Forelimb muscle (tissue), 1 donor: ENCODE measurements at regions not wholly inside any gene's neighbourhood (a gene's known extent, or its start where the extent isn't known, plus 50 kb on each side); places are given as distances from the start of the nearest gene placed in this dataset.
A peak's percentile ranks its signal among the peaks of the same experiment; 100 is the strongest.

ENCODE experiments used
- DNase-seq: peaks from one replicate; pipeline ENCODE4 v3.0.0-alpha.2; 2013; ENCODE audit warnings: low read depth

DNA sequence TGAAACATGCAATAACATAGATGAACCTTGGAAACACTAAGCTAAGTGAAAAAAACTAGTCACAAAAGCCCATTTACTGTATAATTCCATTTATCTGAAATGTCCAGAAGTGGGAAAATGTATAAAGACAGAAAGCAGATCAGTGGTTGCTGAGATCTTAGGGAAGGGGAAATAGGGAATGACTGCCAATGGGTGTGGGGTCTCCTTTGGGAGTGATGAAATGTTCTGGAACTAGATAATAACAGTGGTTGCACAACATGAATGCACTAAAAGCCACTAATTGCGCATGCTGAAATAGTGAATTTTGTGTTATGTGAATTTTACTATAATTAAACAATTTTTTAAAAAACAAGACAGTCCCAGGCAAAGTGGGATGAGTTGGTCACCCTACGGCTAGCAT, 472.8 kb downstream of the CCDC171 start:
- DNase-seq, result no peak

DNA sequence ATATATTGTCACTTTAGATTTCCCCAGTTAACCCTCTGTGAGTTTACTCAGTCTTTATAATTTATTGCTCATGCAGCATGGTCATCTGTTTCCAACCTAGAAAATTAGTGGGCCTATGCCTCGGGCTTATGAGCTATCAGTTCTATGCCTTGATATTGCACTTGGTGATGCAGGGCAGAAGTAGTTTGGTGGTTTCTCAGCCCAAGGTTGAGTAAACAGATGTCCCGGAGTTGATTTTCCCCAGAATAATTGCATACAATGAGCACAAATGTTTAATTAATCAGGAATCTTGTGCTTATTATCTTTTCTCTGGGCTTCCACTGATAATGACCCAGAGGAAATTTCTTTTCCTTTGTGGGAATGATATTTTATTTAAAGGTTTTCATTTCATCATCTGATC, 474.0 kb downstream of the CCDC171 start:
- DNase-seq, result no peak

DNA sequence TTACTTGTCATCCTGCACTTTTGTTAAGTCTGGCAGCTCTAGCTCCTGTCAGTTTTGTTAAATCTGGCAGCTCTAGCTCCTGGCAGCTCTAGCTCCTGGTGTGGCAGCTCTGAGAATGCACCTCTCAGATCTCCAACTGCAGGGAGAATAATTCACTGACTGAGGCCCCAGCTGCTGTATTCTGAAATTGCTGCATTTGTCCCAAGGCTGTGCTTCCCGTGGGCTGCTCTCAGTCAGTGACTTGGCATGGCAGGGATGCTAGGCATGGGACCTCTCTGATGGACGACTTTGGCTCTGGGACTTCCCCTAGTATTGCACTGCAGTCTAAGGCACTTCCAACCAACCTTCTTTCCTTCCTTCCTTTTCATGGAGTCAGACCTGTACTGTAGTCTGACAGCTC, 475.7 kb downstream of the CCDC171 start:
- DNase-seq, result no peak

DNA sequence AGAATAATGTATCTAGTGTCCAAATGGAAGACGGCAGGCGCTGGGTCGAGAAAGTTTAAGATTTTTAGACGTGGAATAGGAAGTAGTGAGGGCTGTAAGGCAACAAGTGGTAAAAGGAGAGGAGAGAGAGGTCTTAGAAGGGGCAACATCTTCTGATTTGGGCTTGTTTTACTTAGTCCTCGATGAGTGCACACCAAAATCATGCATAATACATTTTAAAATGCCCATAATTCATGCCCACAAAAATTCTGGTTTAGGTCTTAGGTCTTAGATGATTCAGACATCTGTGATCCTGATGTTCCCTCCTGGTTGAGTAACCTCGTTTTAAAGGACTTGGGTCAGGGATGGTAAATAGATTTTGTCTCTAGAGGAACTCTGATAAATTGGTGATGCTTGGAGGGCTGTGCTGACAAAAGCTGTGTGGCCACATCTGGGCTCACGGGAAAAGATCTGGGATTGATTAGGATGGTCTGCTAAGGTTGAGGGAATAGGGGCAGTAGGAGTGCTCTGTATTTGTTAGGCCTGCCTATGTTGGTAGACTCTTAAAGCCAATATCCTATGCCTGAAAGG, 476.3 kb downstream of the CCDC171 start:
- no peak for DNase-seq

- DNase-seq, result no peak
Observed at GRCh38 chr9:16029796-16030363, 477.0 kb downstream of the CCDC171 start.

DNA sequence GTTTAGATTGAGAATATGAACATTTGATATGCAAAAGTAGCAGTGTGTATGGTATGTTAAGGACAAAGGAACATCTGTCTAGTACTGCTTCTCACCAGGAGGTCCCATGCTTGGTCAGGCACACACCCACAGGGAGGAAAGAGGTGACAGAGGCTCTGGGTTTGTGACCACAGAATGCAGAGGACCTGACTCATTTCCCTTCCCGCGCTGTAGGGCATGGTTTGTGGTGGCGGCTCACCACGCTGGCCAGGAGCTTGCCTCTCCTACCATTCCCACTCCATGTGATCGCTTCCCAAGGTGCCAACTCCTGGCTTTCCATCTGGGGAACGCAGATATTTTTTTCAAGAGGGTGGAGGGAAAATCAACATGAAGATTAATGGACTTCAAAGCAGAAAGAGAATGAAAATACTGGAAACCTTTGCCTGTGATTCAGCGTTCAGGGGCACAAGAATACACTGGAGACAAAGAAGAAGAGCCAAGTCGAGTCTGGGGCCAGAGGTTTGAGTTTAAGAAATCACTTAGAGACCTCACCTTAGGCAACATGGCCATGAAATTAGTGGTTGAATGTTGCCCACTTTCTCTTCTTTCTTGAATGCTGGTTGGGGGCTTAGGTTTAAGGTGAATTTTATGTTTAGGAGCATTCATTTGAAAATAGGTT, 477.8 kb downstream of the CCDC171 start:
- DNase-seq, result no peak

GRCh38 chr9:16031486-16031885, 478.6 kb downstream of the CCDC171 start:
- no peak for DNase-seq

DNA sequence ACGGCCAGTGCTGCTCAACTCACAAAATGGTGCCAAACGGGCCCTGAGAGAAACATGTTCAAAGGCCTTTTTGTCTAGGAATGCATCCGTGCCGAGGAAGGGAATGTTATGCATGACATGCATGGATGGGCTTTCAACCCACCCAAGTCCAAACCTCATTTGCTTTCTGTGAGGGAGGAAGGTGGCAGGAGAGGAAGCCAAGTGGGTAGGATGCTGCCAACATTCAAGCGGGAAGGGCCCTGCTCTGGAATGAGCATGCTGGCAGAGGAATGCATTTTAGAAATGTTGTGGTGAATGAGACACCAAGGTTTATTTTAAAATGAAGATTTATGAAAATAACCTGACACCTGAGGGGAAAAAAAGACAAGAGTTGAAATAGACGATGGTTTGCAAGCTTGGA, 479.1 kb downstream of the CCDC171 start:
- no peak for DNase-seq

DNA sequence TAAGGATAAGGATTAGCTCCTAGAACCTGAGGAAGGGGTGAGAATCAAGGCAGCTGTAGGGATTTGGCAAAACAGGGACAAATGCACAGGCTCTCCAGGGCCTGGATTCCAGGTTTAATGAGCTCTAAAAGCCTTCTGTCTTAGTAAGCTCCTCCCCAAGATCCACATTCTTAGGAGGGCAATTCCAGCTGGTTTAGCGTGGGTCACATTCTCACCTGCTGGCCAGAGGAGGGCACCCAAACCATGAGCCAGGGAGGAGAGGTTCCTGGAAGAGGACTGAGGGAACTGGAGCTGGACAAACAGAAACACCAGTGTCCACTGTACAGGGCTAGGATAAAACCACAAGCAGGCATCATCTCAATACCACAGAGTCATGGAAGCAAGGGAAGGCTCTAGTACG, 480.0 kb downstream of the CCDC171 start:
- DNase-seq, result no peak

DNA sequence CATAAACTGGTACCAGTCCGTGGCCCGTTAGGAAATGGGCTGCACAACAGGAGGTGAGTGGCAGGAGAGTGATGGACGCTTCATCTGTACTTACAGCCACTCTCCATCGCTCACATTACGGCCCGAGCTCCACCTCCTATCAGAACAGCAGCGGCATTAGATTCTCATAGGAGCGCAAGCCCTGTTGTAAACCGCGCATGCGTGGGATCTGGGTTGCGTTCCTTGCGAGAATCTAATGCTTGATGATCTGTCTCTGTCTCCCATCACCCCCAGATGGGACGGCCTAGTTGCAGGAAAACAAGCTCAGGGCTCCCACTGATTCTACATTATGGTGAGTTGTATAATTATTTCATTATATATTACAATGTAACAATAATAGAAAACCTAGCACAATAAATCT, 480.4 kb downstream of the CCDC171 start:
- no peak for DNase-seq

DNA sequence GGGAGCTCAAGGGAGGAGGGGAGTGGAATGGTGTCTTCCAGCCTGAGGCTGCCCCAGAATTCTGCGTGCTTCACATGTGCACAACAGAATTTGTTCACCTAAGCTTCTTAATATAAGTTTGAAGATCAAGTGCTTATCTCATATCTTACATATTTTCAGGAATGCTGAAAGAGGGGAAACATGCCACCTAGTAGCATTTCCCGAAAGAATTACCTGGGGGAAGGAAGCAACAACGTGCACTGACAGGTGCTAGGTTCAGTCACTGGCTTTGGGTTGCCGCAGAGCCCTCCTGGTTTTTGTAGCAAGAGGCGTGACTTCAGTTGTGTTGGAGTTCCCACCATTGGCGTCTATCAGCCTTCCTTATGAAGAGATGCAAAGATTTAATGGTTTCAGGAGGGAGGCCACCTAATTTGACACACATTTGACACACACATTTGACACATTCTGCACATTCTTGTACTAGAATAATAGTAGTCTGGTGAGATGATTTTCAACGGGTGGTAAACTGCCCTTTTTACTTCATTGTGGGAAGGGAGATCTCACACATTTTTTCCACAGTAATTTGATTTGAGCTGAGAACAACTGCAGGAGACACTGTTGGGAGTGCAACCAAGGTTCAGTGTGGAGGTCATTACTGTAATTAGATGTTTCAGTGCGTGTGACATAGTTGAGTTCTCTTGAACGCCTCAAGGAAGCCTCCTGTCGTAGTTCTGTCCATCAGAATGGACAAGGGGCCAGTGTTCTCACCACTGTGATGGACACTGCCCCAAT, 481.3 kb downstream of the CCDC171 start:
- no peak for DNase-seq

GRCh38 chr9:16039218-16039987, 486.6 kb downstream of the CCDC171 start:
- DNase-seq, result peak; percentile 41

- no peak for DNase-seq
Observed at GRCh38 chr9:16039988-16040761, 487.3 kb downstream of the CCDC171 start.

GRCh38 chr9:16043756-16044578, 491.1 kb downstream of the CCDC171 start:
- no peak for DNase-seq

DNA sequence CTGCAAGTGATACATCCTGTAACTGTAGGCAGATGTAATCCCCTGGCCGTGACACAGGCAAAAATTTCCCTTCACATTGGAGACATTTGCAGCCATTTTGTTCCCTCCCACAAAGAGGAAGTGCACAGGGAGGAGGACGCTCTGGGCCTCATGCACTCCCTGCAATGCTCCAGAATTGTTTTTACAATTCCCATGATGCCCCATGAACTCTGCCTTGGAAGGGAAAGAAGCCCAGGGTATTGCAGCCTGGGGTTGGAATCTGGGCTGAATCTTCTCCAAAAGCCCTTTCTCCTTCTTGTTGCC, 491.7 kb downstream of the CCDC171 start:
- no peak for DNase-seq

DNA sequence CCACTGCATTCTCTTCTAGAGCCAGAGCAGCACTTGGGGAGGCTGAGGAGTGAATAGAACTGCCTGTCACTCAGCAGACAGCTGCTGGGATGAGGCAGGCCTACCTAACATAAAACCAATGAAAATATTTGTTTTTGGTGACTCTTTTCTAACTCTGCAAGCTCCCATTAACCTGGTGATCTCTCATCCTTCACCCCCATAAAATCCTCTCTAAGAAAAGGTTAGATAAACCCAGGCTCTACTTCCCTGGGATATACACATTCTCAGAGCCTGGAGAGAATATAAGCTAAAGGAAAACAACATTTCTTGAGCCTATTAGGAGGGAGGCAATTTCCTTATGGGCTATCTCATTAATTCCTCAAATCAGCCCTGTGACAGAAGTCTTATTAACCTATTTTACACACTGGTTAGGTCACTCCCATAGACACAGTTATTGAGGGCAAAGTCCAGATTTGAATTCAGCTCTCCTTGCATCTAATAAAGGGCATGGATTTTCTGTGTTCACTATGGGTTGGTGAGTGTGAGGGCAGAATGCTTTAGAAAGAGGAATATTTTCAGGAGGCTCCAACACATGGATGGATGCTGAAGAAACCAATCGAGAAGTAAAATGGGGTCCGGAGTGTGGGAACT, 492.9 kb downstream of the CCDC171 start:
- DNase-seq, result no peak

GRCh38 chr9:16046713-16047112, 493.9 kb downstream of the CCDC171 start:
- no peak for DNase-seq

GRCh38 chr9:16048129-16048528, 495.3 kb downstream of the CCDC171 start:
- DNase-seq, result no peak

GRCh38 chr9:16052146-16052545, 499.3 kb downstream of the CCDC171 start:
- no peak for DNase-seq
